ENCODE measurements at regions not wholly inside any gene's neighbourhood (a gene's known extent, or its start where the extent isn't known, plus 50 kb on each side); places are given as distances from the start of the nearest gene placed in this dataset.

DNA sequence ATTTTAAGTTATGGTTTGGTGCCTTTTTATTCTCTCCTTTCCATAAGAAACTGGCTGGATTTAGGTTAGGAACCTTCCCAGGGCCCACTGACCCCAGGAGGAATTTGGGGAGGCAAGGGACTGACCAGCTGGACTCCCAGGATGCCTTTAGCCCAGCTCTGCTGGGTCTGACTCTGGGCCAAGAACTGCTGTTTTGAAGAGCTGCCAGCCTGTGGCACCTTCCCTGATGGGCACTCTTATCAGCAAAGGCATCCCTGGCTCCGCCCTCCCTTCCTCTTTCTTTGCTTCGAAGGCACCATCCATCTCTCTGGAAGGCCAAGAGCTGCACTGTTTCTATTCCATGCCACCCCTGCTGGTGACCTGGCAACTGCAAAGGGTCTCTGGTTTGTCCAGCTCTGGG, 174.7 kb downstream of the POU4F1 start:
- TF ChIP-seq, protein P1, sequence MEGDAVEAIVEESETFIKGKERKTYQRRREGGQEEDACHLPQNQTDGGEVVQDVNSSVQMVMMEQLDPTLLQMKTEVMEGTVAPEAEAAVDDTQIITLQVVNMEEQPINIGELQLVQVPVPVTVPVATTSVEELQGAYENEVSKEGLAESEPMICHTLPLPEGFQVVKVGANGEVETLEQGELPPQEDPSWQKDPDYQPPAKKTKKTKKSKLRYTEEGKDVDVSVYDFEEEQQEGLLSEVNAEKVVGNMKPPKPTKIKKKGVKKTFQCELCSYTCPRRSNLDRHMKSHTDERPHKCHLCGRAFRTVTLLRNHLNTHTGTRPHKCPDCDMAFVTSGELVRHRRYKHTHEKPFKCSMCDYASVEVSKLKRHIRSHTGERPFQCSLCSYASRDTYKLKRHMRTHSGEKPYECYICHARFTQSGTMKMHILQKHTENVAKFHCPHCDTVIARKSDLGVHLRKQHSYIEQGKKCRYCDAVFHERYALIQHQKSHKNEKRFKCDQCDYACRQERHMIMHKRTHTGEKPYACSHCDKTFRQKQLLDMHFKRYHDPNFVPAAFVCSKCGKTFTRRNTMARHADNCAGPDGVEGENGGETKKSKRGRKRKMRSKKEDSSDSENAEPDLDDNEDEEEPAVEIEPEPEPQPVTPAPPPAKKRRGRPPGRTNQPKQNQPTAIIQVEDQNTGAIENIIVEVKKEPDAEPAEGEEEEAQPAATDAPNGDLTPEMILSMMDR (IDR thresholded peaks at IDR 0.05; ENCODE audit: low read depth, low read length, missing control alignments) = no peak
- no peak for DNase-seq (ENCODE audit: low read depth)
- no peak overlapping the region for H3K4me3 ChIP-seq (ENCODE audit: low read depth, low read length)

DNA sequence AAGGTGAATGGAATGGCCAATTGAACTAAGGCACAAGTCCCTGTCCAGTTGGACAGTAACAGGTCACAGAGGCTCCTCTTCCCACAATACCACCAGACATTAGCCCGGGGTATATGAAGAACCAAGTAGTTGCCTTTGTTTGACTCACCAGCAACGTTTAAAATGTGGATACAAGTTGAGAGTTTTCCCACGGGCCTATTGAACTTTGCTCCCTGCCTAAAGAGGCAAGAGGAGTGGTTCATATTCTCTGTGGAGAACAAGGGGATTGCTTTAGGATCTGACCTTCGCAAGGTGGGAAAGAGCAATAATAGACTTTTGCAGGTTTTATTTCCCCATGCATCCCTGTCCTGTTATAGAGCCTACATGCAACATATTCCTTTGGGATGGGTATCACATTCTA, 177.2 kb downstream of the POU4F1 start:
- H3K4me3 ChIP-seq (ENCODE audit: low read depth, low read length) = no peak overlapping the region
- DNase-seq (ENCODE audit: low read depth) = no peak
- TF ChIP-seq, protein P1 (IDR thresholded peaks at IDR 0.05; ENCODE audit: low read depth, low read length, missing control alignments) = no peak

DNA sequence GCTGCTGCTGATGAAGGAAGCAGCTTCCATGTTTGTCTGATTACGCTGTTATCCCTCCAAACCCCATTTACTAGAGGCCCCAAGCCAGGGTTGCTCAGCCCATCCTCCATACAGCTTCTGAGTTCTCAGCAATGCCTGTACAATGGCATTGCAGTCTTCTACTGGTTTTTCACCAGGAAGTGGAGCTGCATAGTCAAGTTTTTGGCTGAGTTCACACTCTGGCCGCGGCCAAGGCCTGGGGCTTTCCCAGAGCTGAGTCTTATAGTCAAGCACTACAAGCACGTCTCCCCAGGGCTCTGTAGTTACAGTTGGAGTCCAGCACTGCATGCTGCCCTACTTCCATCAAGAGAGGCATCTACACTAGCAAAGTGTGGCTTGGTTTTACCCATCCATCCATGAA, 182.5 kb downstream of the POU4F1 start:
- no peak for DNase-seq (ENCODE audit: low read depth)
- TF ChIP-seq, protein P1 (IDR thresholded peaks at IDR 0.05; ENCODE audit: low read depth, low read length, missing control alignments) = no peak
- H3K4me3 ChIP-seq (ENCODE audit: low read depth, low read length) = no peak overlapping the region

DNA sequence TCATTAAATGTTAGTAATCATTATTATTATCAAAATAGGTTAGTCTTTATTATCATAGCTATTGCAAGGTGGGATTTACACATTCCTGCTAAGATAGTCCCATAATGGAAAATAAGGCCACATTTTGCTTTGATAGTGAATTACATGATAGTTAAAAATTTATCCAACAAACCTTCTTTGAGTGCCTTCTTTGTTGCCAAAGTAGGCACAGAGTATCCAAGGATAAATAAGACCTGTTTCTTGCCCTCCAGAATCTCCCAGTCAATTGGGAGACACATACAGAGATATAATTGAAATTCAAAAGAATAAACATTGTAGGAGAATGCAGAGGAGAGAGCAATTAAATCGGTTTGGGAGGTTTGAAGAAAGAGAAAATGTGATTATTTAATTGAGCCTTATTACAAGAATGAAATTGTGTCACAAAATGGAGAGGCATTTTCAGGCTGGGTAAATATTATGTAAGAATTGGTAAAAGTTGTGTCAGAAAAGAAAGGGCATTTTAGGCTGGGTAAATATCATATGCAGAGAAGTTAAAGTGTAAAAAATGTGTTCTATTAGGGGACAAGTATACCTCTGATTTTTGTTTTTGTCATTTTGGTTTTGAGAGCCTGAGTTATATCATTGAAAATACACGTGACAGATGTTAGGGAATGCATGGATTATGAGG, 189.3 kb downstream of the POU4F1 start:
- DNase-seq (ENCODE audit: low read depth) = no peak
- TF ChIP-seq, protein P1 (IDR thresholded peaks at IDR 0.05; ENCODE audit: low read depth, low read length, missing control alignments) = no peak
- no peak overlapping the region for H3K4me3 ChIP-seq (ENCODE audit: low read depth, low read length)

DNA sequence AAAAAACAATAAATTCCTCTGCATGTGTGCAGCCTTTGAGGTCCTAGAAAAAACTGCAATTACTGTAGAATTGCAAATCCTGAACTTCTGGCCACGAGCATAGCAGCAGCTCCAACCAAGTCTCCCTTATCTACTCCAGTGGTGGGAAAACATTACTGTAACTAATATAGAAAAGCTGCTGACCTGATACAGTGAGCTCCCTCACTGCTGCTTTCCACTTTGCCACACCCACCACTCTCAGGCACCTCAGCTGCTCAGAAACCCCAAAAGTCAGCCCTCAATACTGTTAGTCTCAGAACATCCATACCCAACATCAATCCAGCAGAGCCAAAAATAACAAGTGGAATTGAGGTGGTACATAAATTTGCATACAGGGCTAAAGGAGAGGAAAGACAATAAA, 192.5 kb downstream of the POU4F1 start:
- H3K4me3 ChIP-seq (ENCODE audit: low read depth, low read length) = no peak overlapping the region
- TF ChIP-seq, protein P1 (IDR thresholded peaks at IDR 0.05; ENCODE audit: low read depth, low read length, missing control alignments) = no peak
- DNase-seq (ENCODE audit: low read depth) = no peak

DNA sequence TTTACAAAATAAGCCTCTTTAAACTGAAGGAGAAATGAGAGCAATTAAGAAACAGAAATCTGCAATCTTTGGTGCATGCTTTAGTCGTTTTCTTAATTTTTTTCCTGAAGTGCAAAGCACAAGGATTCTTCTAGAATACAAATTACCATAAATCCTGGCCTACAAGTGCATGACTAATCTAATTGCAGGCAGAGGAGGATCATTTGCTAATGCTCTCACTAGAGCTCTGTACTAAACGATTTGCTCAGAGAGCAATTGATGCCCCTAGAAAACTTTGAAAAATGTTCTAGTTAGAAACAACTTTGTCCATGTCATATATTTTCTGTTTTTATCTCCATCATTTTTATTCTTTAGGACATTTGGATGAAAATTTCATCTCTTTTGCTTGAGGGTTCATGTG, 193.2 kb downstream of the POU4F1 start:
- TF ChIP-seq, protein P1 (IDR thresholded peaks at IDR 0.05; ENCODE audit: low read depth, low read length, missing control alignments) = no peak
- H3K4me3 ChIP-seq (ENCODE audit: low read depth, low read length) = no peak overlapping the region
- no peak for DNase-seq (ENCODE audit: low read depth)

DNA sequence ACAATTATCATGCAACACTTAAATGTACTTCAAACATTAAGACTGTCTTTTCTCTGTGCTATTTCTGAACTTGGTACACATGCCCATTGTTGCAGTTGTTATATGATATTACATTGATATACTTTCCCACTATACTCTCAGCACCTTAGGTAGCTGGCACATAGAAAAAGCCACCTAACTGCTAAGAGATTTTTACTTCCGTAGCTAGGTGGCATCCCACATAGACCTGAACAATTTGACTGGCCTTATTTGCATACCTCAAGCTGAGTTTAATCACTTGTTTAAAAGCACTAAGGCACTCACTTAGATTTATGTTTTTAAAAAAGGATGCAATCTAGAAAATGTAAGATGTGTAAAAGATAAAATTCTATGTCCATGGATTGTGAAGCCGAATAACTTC, 194.2 kb downstream of the POU4F1 start:
- H3K4me3 ChIP-seq (ENCODE audit: low read depth, low read length) = no peak overlapping the region
- TF ChIP-seq, protein P1 (IDR thresholded peaks at IDR 0.05; ENCODE audit: low read depth, low read length, missing control alignments) = no peak
- no peak for DNase-seq (ENCODE audit: low read depth)

Data from GM12864 (cell line).